NCI-H1694 (cell line): ENCODE measurements at regions not wholly inside any gene's neighbourhood (a gene's known extent, or its start where the extent isn't known, plus 50 kb on each side); places are given as distances from the start of the nearest gene placed in this dataset.

Source experiments
- DNase-seq: peaks from one replicate; lab custom pipeline; 2025; lab: John Stamatoyannopoulos, UW

GRCh38 chr6:14254505-14254904, 136.9 kb downstream of the CD83 start:
- no peak for DNase-seq

GRCh38 chr6:14255916-14256315, 138.3 kb downstream of the CD83 start:
- DNase-seq: no peak

GRCh38 chr6:14258117-14258516, 140.5 kb downstream of the CD83 start:
- no peak for DNase-seq

GRCh38 chr6:14258695-14259593, 141.4 kb downstream of the CD83 start:
- no peak for DNase-seq

GRCh38 chr6:14259594-14260152, 142.1 kb downstream of the CD83 start:
- DNase-seq: no peak

GRCh38 chr6:14260839-14261238, 143.3 kb downstream of the CD83 start:
- no peak for DNase-seq

- DNase-seq: no peak
Observed at GRCh38 chr6:14263881-14264424, 146.4 kb downstream of the CD83 start.

GRCh38 chr6:14265049-14266021, 147.8 kb downstream of the CD83 start:
- no peak for DNase-seq

- DNase-seq: no peak
Observed at GRCh38 chr6:14266266-14266665, 148.7 kb downstream of the CD83 start.

GRCh38 chr6:14267885-14268660, 150.5 kb downstream of the CD83 start:
- DNase-seq: no peak

GRCh38 chr6:14269436-14269835, 151.9 kb downstream of the CD83 start:
- no peak for DNase-seq

GRCh38 chr6:14270142-14270893, 152.7 kb downstream of the CD83 start:
- DNase-seq: no peak

GRCh38 chr6:14270925-14271788, 153.6 kb downstream of the CD83 start:
- DNase-seq: no peak

- DNase-seq: no peak
Observed at GRCh38 chr6:14271789-14272736, 154.5 kb downstream of the CD83 start.

GRCh38 chr6:14272737-14273085, 155.1 kb downstream of the CD83 start:
- DNase-seq: no peak

GRCh38 chr6:14273191-14273590, 155.6 kb downstream of the CD83 start:
- no peak for DNase-seq

GRCh38 chr6:14274016-14274415, 156.4 kb downstream of the CD83 start:
- no peak for DNase-seq
